ENCODE measurements at regions not wholly inside any gene's neighbourhood (a gene's known extent, or its start where the extent isn't known, plus 50 kb on each side); places are given as distances from the start of the nearest gene placed in this dataset.

- Histone ChIP-seq H3K23ac (ENCODE audit: low read depth, low read length) (no peak overlapping the region), H3K4ac (ENCODE audit: low read depth, low read length) (no peak overlapping the region), H3K56ac (ENCODE audit: extremely low read depth, insufficient read depth, low read length) (no peak overlapping the region), H3K9me1 (ENCODE audit: insufficient read depth, low read length) (peaks cover 4% of the 10 kb centered on the region; the same call in 1 of the 2 replicates), H4K20me1 (ENCODE audit: insufficient read depth, low read length) (no peaks in the 10 kb centered on the region), H3K18ac (ENCODE audit: low read depth, low read length) (no peak overlapping the region), H2BK5ac (ENCODE audit: low read depth, low read length, poor library complexity, severe bottlenecking) (no peak overlapping the region), H2AK9ac (replicated peaks; ENCODE audit: low read depth, low read length, poor library complexity) (no peak overlapping the region), H4K5ac (ENCODE audit: low read depth, low read length) (no peak overlapping the region), H4K91ac (ENCODE audit: insufficient read depth, low read depth, low read length) (no peak overlapping the region), H4K8ac (ENCODE audit: low read depth in 2 of 2, low read length in 2 of 2) (no peak overlapping the region), H3K4me3 (ENCODE audit: insufficient read depth, low read depth, low read length) (no peak overlapping the region), H3K14ac (replicated peaks; ENCODE audit: low read depth, low read length) (no peak overlapping the region), H2AFZ (replicated peaks; ENCODE audit: low read length, poor library complexity) (no peak overlapping the region), H3K4me2 (ENCODE audit: low read depth, low read length) (no peak overlapping the region), H2BK20ac (ENCODE audit: low read depth, low read length) (no peak overlapping the region), H2BK120ac (ENCODE audit: low read depth, low read length) (no peak overlapping the region), H2BK15ac (ENCODE audit: low read depth, low read length) (no peak overlapping the region), H3K27ac (ENCODE audit: insufficient read depth, low read length) (no peak overlapping the region), H3K4me1 (ENCODE audit: control insufficient read depth, insufficient read depth, low read length) (no peaks in the 10 kb centered on the region), H3K9me3 (ENCODE audit: control insufficient read depth, insufficient read depth, low read length) (peaks cover 10% of the 10 kb centered on the region), H3K9ac (ENCODE audit: low read depth, low read length) (no peak overlapping the region), H3K36me3 (ENCODE audit: control insufficient read depth, insufficient read depth, low read length) (no peaks in the 10 kb centered on the region), H2AK5ac (ENCODE audit: low read depth, low read length) (no peak overlapping the region), H3K79me1 (ENCODE audit: low read depth in 1 of 2, low read length in 2 of 2) (no peaks in the 10 kb centered on the region), H3K27me3 (ENCODE audit: control insufficient read depth, insufficient read depth, low read length) (peaks cover 51% of the 10 kb centered on the region)
- POLR2A ChIA-PET (ENCODE audit: unreplicated experiment) = no interaction called here
- intact Hi-C loops (cut with micrococcal nuclease) (no loop called here), in situ Hi-C loops (cut with MboI; ENCODE audit: low sequenced_read_pairs) (no loop called here), dilution Hi-C loops (cut with HindIII; ENCODE audit: low sequenced_read_pairs, unreplicated experiment) (no loop called here)
- no peak for DNase-seq
- WGBS, 2 experiments (ENCODE audit: extremely low coverage in 2 of 2, insufficient read length in 1 of 2) = 100% methylated on average over 1 of the region's 6 CpGs; no CpG with 5 or more reads in 1 of the 2 experiments
- no peak for ATAC-seq (ENCODE audit: low read depth)
- CTCF ChIA-PET = interaction anchor here (0.5 to 0.6 kb wide), 2 partner anchors 17 to 210 kb away, joined by 3 read pairs; no protein-coding TSS in a partner anchor
- no TSS peak for BruUV-seq (replicated peaks)
- TF ChIP-seq RAD21 (IDR thresholded peaks at IDR 0.05; ENCODE audit: low read length) (no peak), BHLHE40 (IDR thresholded peaks at IDR 0.05; ENCODE audit: low read depth, low read length) (no peak), POLR2A (IDR thresholded peaks at IDR 0.05; ENCODE audit: low read depth, low read length) (no peak), ELK1 (IDR thresholded peaks at IDR 0.05; ENCODE audit: borderline replicate concordance, low read depth, low read length) (no peak), MXI1 (IDR thresholded peaks at IDR 0.05; ENCODE audit: borderline replicate concordance, low read depth, low read length) (no peak), NFE2L2 (IDR thresholded peaks at IDR 0.05; ENCODE audit: low read depth, low read length) (no peak), MAFK (IDR thresholded peaks at IDR 0.05; ENCODE audit: low read depth, low read length) (no peak), SMC3 (IDR thresholded peaks at IDR 0.05; ENCODE audit: low read depth, low read length) (no peak), RCOR1 (IDR thresholded peaks at IDR 0.05; ENCODE audit: insufficient replicate concordance, low read length) (no peak), CHD1 (IDR thresholded peaks at IDR 0.05; ENCODE audit: low read depth, low read length) (no peak), USF2 (IDR thresholded peaks at IDR 0.05; ENCODE audit: low read depth, low read length) (no peak), MAZ (IDR thresholded peaks at IDR 0.05; ENCODE audit: borderline replicate concordance, low read depth, low read length) (no peak), CTCF (conservative IDR thresholded peaks at IDR 0.05; ENCODE audit: low read depth, low read length) (no peak), CEBPB (IDR thresholded peaks at IDR 0.05; ENCODE audit: low read depth, low read length) (no peak), RFX5 (IDR thresholded peaks at IDR 0.05; ENCODE audit: low read depth, low read length) (no peak), FOS (IDR thresholded peaks at IDR 0.05; ENCODE audit: low read depth, low read length) (no peak)
These were observed 85.3 kb upstream of the SLC6A6 start for GRCh38 chr3:14317057-14317553.
